Tibial nerve (tissue), 4 donors: ENCODE measurements at regions not wholly inside any gene's neighbourhood (a gene's known extent, or its start where the extent isn't known, plus 50 kb on each side); places are given as distances from the start of the nearest gene placed in this dataset.

Source experiments
- CTCF ChIP-seq, 5 experiments: fragments of 200-600 bp in 3 of 5; fragments of 450-650 bp in 2 of 5; sonication (generic) in 3 of 5; IDR thresholded peaks; one replicate each; pipeline ENCODE4 v1.5.1; 2016 to 2019; ENCODE audit warnings: antibody characterized with exemption in 5 of 5, mild to moderate bottlenecking in 3 of 5, moderate library complexity in 2 of 5
- EP300 ChIP-seq, 2 donors: sonication (generic); formaldehyde crosslinking; IDR thresholded peaks; one replicate each; pipeline ENCODE4 v1.6.1; 2017; ENCODE audit warnings: antibody characterized with exemption in 2 of 2, mild to moderate bottlenecking in 1 of 2
- POLR2A ChIP-seq, 2 donors: fragments of 450-650 bp; IDR thresholded peaks; one replicate each; pipeline ENCODE4 v1.6.1; 2017; ENCODE audit warnings: antibody characterized with exemption in 2 of 2, mild to moderate bottlenecking in 2 of 2, moderate library complexity in 2 of 2

GRCh38 chr17:72404872-72405271 lies 284.1 kb downstream of the SOX9 start:
- TF ChIP-seq CTCF (IDR thresholded peaks at IDR 0.05) (no peak), POLR2A (IDR thresholded peaks at IDR 0.05) (no peak), EP300 (IDR thresholded peaks at IDR 0.05) (no peak)
